ENCODE measurements at regions not wholly inside any gene's neighbourhood (a gene's known extent, or its start where the extent isn't known, plus 50 kb on each side); places are given as distances from the start of the nearest gene placed in this dataset.

DNA sequence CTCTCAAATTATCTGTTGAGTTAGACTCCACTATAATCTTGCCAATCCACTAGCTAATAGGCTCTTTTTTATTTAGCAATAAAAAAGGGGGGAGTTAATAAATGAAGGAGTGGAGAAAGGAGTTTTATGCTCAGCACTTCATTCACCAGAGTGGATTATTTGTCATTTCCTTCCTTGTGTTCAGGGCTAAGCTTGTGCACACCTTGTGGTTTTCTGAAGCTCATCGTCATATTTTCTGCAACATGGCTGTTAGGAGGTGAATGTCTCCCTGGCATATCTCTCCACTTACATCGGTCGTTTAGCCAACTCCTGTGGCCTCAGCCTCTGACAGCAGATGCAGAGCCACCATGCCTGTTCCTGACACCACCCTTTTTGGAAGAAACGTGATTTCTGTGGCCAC lies 83.9 kb upstream of the MTNR1B start:
- Histone ChIP-seq H3K4ac (ENCODE audit: low read depth, low read length) (no peak overlapping the region), H3K9ac (ENCODE audit: low read length) (no peak overlapping the region), H4K12ac (ENCODE audit: low read depth, low read length) (no peak overlapping the region), H2AFZ (ENCODE audit: insufficient read depth, low read length, poor library complexity) (no peak overlapping the region), H2BK120ac (ENCODE audit: insufficient read depth, low read length, poor library complexity) (no peak overlapping the region), H3K4me3 (ENCODE audit: low read depth, low read length) (no peak overlapping the region), H3K4me2 (ENCODE audit: low read length) (no peak overlapping the region), H3K14ac (ENCODE audit: low read length) (no peak overlapping the region), H3K18ac (ENCODE audit: low read length) (no peak overlapping the region), H3K27ac (ENCODE audit: low read depth, low read length) (no peak overlapping the region), H2AK5ac (ENCODE audit: low read length) (no peak overlapping the region), H2BK5ac (ENCODE audit: low read depth, low read length, poor library complexity) (no peak overlapping the region), H3K23ac (ENCODE audit: low read length) (no peak overlapping the region), H4K91ac (ENCODE audit: low read depth, low read length) (no peak overlapping the region), H3K36me3 (ENCODE audit: control insufficient read depth in 1 of 2, insufficient read depth in 2 of 2, low read length in 2 of 2) (peaks cover 2 to 4% of the 10 kb centered on the region in 2 experiments), H3K79me2 (ENCODE audit: control insufficient read depth, insufficient read depth, low read length, poor library complexity) (no peaks in the 10 kb centered on the region), H3K9me3 (ENCODE audit: insufficient read depth, low read depth, low read length) (peaks cover 2% of the 10 kb centered on the region), H4K8ac (ENCODE audit: low read depth, low read length) (no peak overlapping the region), H3K27me3 (ENCODE audit: insufficient read depth, low read length) (no peaks in the 10 kb centered on the region), H3K79me1 (ENCODE audit: low read length) (no peaks in the 10 kb centered on the region), H3K4me1 (ENCODE audit: control insufficient read depth in 1 of 2, insufficient read depth in 2 of 2, low read length in 2 of 2) (no peaks in the 10 kb centered on the region), H2BK12ac (ENCODE audit: low read length) (no peak overlapping the region)
- no CpG with 5 or more reads among the region's 4 CpGs for WGBS (ENCODE audit: extremely low coverage, insufficient coverage, insufficient read length)
- DNase-seq: no peak

GRCh38 chr11:92886243-92886905 lies 83.1 kb upstream of the MTNR1B start:
- no peak overlapping the region for H3K23ac ChIP-seq (ENCODE audit: low read length)
- H3K14ac ChIP-seq (ENCODE audit: low read length): no peak overlapping the region
- H3K36me3 ChIP-seq (ENCODE audit: control insufficient read depth in 1 of 2, insufficient read depth in 2 of 2, low read length in 2 of 2): peaks cover 2 to 4% of the 10 kb centered on the region in 2 experiments
- H2BK12ac ChIP-seq (ENCODE audit: low read length): no peak overlapping the region
- no CpG with 5 or more reads among the region's 4 CpGs for whole genome bisulfite sequencing (ENCODE audit: extremely low coverage, insufficient coverage, insufficient read length)
- no peak overlapping the region for H4K91ac ChIP-seq (ENCODE audit: low read depth, low read length)
- H2AFZ ChIP-seq (ENCODE audit: insufficient read depth, low read length, poor library complexity): no peak overlapping the region
- no peak overlapping the region for H2AK5ac ChIP-seq (ENCODE audit: low read length)
- no peak overlapping the region for H2BK5ac ChIP-seq (ENCODE audit: low read depth, low read length, poor library complexity)
- no peak overlapping the region for H3K4me3 ChIP-seq (ENCODE audit: low read depth, low read length)
- no peak overlapping the region for H3K4ac ChIP-seq (ENCODE audit: low read depth, low read length)
- no peaks in the 10 kb centered on the region for H3K79me1 ChIP-seq (ENCODE audit: low read length)
- no peaks in the 10 kb centered on the region for H3K27me3 ChIP-seq (ENCODE audit: insufficient read depth, low read length)
- no peak overlapping the region for H3K9ac ChIP-seq (ENCODE audit: low read length)
- no peak overlapping the region for H3K18ac ChIP-seq (ENCODE audit: low read length)
- H3K4me2 ChIP-seq (ENCODE audit: low read length): no peak overlapping the region
- H2BK120ac ChIP-seq (ENCODE audit: insufficient read depth, low read length, poor library complexity): no peak overlapping the region
- no peak overlapping the region for H4K12ac ChIP-seq (ENCODE audit: low read depth, low read length)
- H3K9me3 ChIP-seq (ENCODE audit: insufficient read depth, low read depth, low read length): peaks cover 2% of the 10 kb centered on the region
- peak; percentile 66 to 88 for DNase-seq
- H3K4me1 ChIP-seq (ENCODE audit: control insufficient read depth in 1 of 2, insufficient read depth in 2 of 2, low read length in 2 of 2): no peaks in the 10 kb centered on the region
- H4K8ac ChIP-seq (ENCODE audit: low read depth, low read length): no peak overlapping the region
- H3K27ac ChIP-seq (ENCODE audit: low read depth, low read length): no peak overlapping the region
- no peaks in the 10 kb centered on the region for H3K79me2 ChIP-seq (ENCODE audit: control insufficient read depth, insufficient read depth, low read length, poor library complexity)

GRCh38 chr11:92888696-92889095 lies 80.8 kb upstream of the MTNR1B start:
- Histone ChIP-seq H3K79me1 (ENCODE audit: low read length) (no peaks in the 10 kb centered on the region), H3K27me3 (ENCODE audit: insufficient read depth, low read length) (no peaks in the 10 kb centered on the region), H3K9ac (ENCODE audit: low read length) (no peak overlapping the region), H3K9me3 (ENCODE audit: insufficient read depth, low read depth, low read length) (no peaks in the 10 kb centered on the region), H4K8ac (ENCODE audit: low read depth, low read length) (no peak overlapping the region), H4K12ac (ENCODE audit: low read depth, low read length) (no peak overlapping the region), H3K36me3 (ENCODE audit: control insufficient read depth in 1 of 2, insufficient read depth in 2 of 2, low read length in 2 of 2) (no peaks in the 10 kb centered on the region), H2BK5ac (ENCODE audit: low read depth, low read length, poor library complexity) (no peak overlapping the region), H2BK12ac (ENCODE audit: low read length) (no peak overlapping the region), H3K79me2 (ENCODE audit: control insufficient read depth, insufficient read depth, low read length, poor library complexity) (no peaks in the 10 kb centered on the region), H3K27ac (ENCODE audit: low read depth, low read length) (no peak overlapping the region), H3K4me2 (ENCODE audit: low read length) (no peak overlapping the region), H2AK5ac (ENCODE audit: low read length) (no peak overlapping the region), H2AFZ (ENCODE audit: insufficient read depth, low read length, poor library complexity) (no peak overlapping the region), H2BK120ac (ENCODE audit: insufficient read depth, low read length, poor library complexity) (no peak overlapping the region), H3K23ac (ENCODE audit: low read length) (no peak overlapping the region), H3K4me1 (ENCODE audit: control insufficient read depth in 1 of 2, insufficient read depth in 2 of 2, low read length in 2 of 2) (no peaks in the 10 kb centered on the region), H3K14ac (ENCODE audit: low read length) (no peak overlapping the region), H3K4ac (ENCODE audit: low read depth, low read length) (no peak overlapping the region), H3K4me3 (ENCODE audit: low read depth, low read length) (no peak overlapping the region), H3K18ac (ENCODE audit: low read length) (no peak overlapping the region), H4K91ac (ENCODE audit: low read depth, low read length) (no peak overlapping the region)
- no CpG with 5 or more reads among the region's 5 CpGs for WGBS (ENCODE audit: extremely low coverage, insufficient coverage, insufficient read length)
- DNase-seq: no peak

DNA sequence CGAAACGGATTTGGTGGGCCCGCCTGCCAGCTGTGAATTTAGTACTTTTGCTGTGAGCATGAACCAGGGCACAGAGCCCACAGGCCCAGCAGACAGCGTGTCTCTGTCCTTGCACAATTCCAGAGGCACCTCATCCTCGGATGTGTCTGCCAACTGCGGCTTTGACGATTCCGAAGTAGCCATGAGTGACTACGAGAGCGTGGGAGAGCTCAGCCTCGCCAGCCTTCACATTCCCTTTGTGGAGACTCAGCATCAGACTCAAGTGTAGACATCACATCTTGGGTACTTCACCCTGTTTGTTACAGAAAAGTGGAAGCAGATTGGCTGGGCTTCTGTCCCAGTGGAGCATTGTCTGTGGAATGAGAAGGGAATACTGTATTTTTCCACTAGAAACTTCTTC lies 78.6 kb upstream of the MTNR1B start:
- no peaks in the 10 kb centered on the region for H3K79me1 ChIP-seq (ENCODE audit: low read length)
- no peak overlapping the region for H4K8ac ChIP-seq (ENCODE audit: low read depth, low read length)
- H2AFZ ChIP-seq (ENCODE audit: insufficient read depth, low read length, poor library complexity): no peak overlapping the region
- H3K9ac ChIP-seq (ENCODE audit: low read length): no peak overlapping the region
- no peak overlapping the region for H3K4me2 ChIP-seq (ENCODE audit: low read length)
- H3K23ac ChIP-seq (ENCODE audit: low read length): no peak overlapping the region
- no peak overlapping the region for H3K18ac ChIP-seq (ENCODE audit: low read length)
- no peak overlapping the region for H2AK5ac ChIP-seq (ENCODE audit: low read length)
- H3K27ac ChIP-seq (ENCODE audit: low read depth, low read length): no peak overlapping the region
- H3K9me3 ChIP-seq (ENCODE audit: insufficient read depth, low read depth, low read length): no peaks in the 10 kb centered on the region
- no peaks in the 10 kb centered on the region for H3K27me3 ChIP-seq (ENCODE audit: insufficient read depth, low read length)
- no peak overlapping the region for H2BK5ac ChIP-seq (ENCODE audit: low read depth, low read length, poor library complexity)
- H4K91ac ChIP-seq (ENCODE audit: low read depth, low read length): no peak overlapping the region
- no peak overlapping the region for H3K14ac ChIP-seq (ENCODE audit: low read length)
- H3K4me1 ChIP-seq (ENCODE audit: control insufficient read depth in 1 of 2, insufficient read depth in 2 of 2, low read length in 2 of 2): no peaks in the 10 kb centered on the region
- H2BK12ac ChIP-seq (ENCODE audit: low read length): no peak overlapping the region
- no peak overlapping the region for H4K12ac ChIP-seq (ENCODE audit: low read depth, low read length)
- H3K36me3 ChIP-seq (ENCODE audit: control insufficient read depth in 1 of 2, insufficient read depth in 2 of 2, low read length in 2 of 2): no peaks in the 10 kb centered on the region
- no CpG with 5 or more reads among the region's 11 CpGs for WGBS (ENCODE audit: extremely low coverage, insufficient coverage, insufficient read length)
- DNase-seq: no peak
- H3K4ac ChIP-seq (ENCODE audit: low read depth, low read length): no peak overlapping the region
- no peak overlapping the region for H2BK120ac ChIP-seq (ENCODE audit: insufficient read depth, low read length, poor library complexity)
- no peaks in the 10 kb centered on the region for H3K79me2 ChIP-seq (ENCODE audit: control insufficient read depth, insufficient read depth, low read length, poor library complexity)
- H3K4me3 ChIP-seq (ENCODE audit: low read depth, low read length): no peak overlapping the region

Data from trophoblast cell (in vitro differentiated cells and primary cell).